Hematopoietic multipotent progenitor cell treated with erythropoietin and hydrocortisone succinate and interleukin-3 and kit ligand, for 8 days (in vitro differentiated cells): ENCODE measurements at regions not wholly inside any gene's neighbourhood (a gene's known extent, or its start where the extent isn't known, plus 50 kb on each side); places are given as distances from the start of the nearest gene placed in this dataset.

Source experiments
- DNase-seq: peaks from one replicate; pipeline ENCODE4 v3.0.0-alpha.2; 2015

DNA sequence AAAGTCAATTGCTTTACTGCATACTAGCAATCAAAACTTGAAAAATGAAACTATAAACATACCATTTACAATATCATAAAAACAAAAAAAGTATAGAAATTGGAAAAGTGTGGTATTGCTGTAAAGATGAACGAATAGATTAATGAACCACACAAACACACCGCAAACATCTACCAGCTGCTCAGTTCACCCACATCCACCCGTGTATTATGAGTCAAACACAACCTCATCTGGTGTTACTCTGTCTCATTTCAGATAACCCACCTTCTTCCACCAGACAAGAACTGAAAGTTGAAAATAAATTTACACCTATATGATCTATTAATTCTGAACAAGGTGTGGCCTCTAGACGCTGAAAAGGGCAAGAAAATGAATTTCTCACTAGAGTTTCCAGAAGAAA is 53.3 kb downstream of the BLID start:
- no peak for DNase-seq

GRCh38 chr11:122059565-122059964 is 56.5 kb downstream of the BLID start:
- no peak for DNase-seq

DNA sequence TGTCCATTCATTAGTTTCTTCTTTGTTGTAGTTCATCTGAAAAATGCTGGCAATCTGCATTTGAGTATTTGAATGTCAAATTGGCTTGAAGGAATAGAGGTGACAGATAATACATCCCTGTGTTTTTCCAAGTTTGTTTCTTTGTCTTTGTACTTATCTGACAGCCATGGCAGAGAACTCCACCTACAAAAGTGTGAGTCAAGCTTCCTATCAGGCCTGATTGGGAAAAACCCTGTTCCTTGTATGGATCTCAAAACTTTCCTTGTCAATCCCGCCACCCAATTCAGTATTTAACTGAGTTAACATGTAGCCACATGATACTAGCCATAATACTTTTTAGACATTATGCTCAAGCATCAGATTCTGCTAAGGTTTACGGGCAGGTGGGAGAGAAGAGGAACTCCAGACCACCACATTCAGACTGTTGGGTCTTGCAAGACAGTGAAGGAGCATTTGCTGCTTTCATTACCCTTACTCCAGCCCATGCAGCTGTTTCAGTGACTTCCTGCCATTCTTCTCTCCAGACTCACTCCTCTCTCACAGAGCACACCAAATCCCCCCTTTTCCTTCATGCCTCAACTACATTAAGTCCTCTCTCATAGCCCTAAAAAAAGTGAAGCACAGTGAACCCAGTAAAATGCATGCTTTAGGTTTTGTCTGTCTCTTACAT is 65.9 kb downstream of the BLID start:
- no peak for DNase-seq

GRCh38 chr11:122048401-122048800 is 67.6 kb downstream of the BLID start:
- no peak for DNase-seq

DNA sequence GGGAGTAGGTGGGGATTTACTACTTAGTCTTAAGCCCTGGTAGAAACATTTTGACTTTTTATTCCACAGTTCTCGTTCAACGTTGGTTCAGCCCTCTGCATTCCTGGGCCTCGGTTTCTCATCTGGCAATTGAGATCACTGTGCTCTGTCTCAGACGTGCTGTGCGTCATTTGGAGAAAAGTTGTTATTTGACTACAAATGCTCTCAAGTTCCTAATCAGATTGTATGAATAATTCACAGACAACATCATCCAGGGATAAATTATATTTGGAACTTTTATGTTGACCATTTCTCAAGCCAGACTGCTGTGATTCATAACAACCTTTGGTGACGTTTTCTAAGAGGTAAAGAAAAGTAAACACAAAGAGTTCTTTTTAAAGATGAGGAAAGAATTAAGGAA is 69.2 kb downstream of the BLID start:
- no peak for DNase-seq

DNA sequence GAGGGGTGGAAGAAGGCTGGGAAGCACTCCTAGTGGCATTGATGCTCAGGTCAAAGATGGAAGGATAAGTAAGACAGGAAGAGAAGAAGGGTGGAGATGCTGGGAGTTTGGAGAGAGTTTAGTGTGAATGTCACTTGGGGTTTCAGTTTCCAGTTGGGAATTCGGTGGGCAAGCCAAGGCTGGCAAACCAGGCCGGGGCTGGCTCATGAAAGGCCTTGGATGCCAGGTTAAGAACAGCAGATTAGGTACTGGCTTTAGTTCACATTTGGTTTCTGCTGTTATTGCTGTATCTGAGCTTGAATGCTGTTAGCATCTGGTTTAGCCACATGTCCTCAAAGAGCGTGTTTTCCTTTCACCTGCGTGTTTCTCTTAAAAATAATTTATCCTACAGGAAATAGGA is 69.6 kb downstream of the BLID start:
- DNase-seq = no peak

GRCh38 chr11:122045181-122045586 is 70.8 kb downstream of the BLID start:
- no peak for DNase-seq

DNA sequence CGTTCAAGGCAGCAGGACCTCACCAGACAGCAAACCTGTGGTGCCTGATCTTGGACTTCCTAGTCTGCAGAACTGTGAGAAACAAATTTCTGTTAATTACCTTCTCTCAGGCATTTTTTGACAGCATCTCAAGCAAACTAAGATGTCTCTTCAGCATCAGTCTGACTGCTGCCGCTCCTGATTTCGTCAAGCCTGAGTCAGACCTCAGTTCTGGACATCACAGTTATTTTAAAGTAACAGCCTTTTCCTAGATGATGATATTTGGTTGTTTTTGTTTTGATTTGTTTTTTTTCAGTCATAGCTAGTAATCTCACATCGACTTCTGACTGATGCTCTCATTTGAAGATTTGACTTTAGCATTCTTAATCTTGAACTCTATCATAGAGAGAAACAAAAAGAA is 71.9 kb downstream of the BLID start:
- no peak for DNase-seq

- DNase-seq = no peak
Measured at GRCh38 chr11:122042981-122043380, 73.0 kb downstream of the BLID start.

- no peak for DNase-seq
Measured at GRCh38 chr11:122040464-122040863, 75.6 kb downstream of the BLID start.

DNA sequence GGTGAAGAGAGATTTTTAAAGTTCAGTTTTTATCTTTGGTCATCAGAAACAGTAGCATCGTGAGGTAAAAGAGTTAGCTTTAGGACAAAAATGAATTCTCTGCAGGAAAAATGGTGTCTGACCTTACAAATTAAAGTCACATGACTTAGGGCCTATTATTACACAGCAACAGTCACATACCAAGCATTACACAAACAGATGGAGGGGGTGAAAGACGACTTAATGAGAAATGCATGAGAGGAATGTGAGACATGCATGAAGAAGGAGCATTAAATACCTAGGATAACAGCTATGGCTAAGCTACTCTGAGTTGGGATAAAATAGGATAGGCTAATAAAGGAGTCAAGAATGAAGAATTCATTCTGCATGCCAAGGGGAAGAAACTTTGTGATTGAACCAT is 77.5 kb downstream of the BLID start:
- no peak for DNase-seq

GRCh38 chr11:122037911-122038310 is 78.1 kb downstream of the BLID start:
- no peak for DNase-seq

GRCh38 chr11:122036493-122036892 is 79.5 kb downstream of the BLID start:
- no peak for DNase-seq

- DNase-seq = no peak
Measured at GRCh38 chr11:122036018-122036417, 80.0 kb downstream of the BLID start.

DNA sequence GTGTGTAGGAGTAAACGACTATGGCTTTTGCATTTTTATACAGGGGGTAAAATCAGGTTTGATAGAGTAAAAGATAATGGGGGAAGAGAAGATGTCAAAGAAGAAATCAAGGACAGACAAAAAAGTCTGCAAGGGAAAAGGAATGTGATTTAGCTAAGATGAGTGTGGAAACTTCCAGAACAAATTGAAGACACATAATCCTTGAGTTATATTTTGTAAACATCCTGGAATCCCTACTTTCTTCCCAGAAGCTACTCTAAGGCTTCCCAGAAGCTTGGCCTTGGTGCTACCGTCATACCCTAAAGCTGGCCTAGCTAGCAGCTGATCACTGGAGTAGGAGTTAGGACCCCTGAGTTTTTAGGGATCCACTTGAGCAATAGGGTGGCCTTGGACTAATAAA is 82.4 kb downstream of the BLID start:
- no peak for DNase-seq

GRCh38 chr11:122033193-122033592 is 82.8 kb downstream of the BLID start:
- DNase-seq = no peak

GRCh38 chr11:122032317-122032716 is 83.7 kb downstream of the BLID start:
- DNase-seq = no peak

DNA sequence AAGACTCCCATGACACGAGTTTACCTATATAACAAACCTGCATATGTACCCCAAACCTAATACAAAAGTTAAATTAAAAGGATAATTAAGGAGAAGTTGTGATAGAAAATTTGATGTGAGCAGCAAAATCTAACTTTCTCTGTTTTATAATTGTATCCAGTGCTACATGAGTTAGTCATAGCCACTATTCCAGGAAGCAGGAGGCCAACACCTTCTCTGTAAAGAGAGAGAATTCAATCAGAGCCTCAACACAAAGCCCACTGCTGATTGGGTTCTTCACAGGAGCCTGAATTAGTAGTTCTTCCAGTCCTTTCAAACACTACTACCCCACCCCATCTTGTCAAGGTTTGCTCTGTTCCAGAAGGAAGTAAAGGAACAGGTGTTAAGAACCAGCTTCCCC is 84.2 kb downstream of the BLID start:
- no peak for DNase-seq

DNA sequence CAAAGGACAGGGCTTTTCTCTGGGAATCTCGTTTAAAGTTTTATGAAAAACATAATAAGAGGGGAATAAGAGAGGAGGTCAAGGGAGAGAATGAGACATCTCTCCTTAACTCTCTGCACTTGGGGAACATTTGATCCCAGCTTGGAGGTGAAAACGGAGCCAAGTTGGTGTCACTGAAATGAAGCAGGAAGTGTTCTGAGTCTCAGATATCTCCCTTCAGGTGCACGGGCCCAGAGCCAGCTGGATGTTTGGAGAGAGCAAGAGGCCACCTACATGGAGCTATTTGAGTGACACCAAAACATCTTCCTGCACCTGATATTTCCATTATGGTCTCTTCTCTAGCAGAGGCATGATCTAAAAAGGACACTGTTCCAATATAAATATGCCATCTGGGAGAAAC is 85.7 kb downstream of the BLID start:
- DNase-seq = no peak

GRCh38 chr11:122028545-122028944 is 87.5 kb downstream of the BLID start:
- no peak for DNase-seq

DNA sequence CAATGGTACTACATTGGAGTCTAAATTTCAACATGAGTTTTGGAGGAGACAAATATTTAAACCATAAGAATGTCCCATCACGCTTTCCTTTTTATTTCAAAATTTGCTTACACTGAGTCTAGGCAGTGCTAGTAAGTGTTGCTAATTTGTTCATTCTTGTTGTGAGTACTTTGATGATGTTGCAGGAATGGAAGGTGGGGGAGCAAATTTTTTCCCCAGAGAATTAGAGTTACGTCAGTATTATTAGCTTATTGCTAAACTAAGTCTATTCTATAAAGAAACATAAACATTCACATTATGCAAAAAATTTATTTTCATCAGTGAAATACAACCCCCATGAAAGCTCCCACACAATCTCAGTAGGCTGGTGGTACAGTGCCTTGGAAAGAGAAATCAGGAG is 88.0 kb downstream of the BLID start:
- DNase-seq = no peak

- no peak for DNase-seq
Measured at GRCh38 chr11:122025757-122026156, 90.3 kb downstream of the BLID start.

DNA sequence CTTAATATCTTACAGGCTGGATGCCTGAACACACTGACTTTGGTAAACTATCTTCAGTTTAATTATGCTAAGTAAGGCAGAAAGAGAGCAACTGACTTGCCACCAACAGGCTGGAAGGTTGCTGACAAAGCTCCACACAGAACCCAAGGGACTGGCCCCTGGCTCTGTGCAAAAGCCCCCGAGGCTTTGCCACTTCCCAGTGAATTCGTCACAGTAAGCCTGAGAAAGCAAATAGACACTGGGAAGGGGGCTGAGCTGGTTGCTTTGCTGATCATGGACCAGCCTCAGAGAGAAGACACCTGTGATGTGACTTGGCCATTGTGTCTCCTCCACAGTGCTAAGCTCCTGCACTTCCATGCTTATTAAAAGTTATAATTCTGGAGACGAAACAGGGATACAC is 91.7 kb downstream of the BLID start:
- DNase-seq = no peak

- DNase-seq = no peak
Measured at GRCh38 chr11:122023614-122024250, 92.3 kb downstream of the BLID start.

GRCh38 chr11:122022646-122023045 is 93.4 kb downstream of the BLID start:
- DNase-seq = no peak
